Esophagus muscularis mucosa (tissue), 4 donors: ENCODE measurements at regions not wholly inside any gene's neighbourhood (a gene's known extent, or its start where the extent isn't known, plus 50 kb on each side); places are given as distances from the start of the nearest gene placed in this dataset.

Source experiments
- DNase-seq: peaks from one replicate; pipeline ENCODE4 v3.0.0-alpha.2; 2017; ENCODE audit errors: extremely low spot score
- H3K27ac ChIP-seq, 4 donors: fragments of 200-600 bp; sonication (generic); replicated peaks in 1 of 4; 1 replicate in 3 of 4; 2 replicates in 1 of 4; pipeline ENCODE4 v1.5.1; 2016 to 2019; ENCODE audit warnings: mild to moderate bottlenecking in 1 of 4
- H3K27me3 ChIP-seq, 4 donors: fragments of 200-600 bp; sonication (generic); one replicate each; pipeline versions ENCODE4 v1.5.1 to v1.6.0; 2016 to 2019
- H3K36me3 ChIP-seq, 4 donors: fragments of 200-600 bp; sonication (generic); one replicate each; pipeline ENCODE4 v1.5.1; 2016 to 2019
- H3K4me1 ChIP-seq, 4 donors: fragments of 200-600 bp; sonication (generic); one replicate each; pipeline ENCODE4 v1.5.1; 2016 to 2019
- H3K4me3 ChIP-seq, 4 donors: fragments of 200-600 bp; sonication (generic); 1 replicate in 2 of 4; 2 replicates in 2 of 4; pipeline ENCODE4 v1.5.1; 2016 to 2019; ENCODE audit warnings: mild to moderate bottlenecking in 4 of 4, moderate library complexity in 1 of 4
- H3K9me3 ChIP-seq, 4 donors: fragments of 200-600 bp; sonication (generic); 1 replicate in 3 of 4; 2 replicates in 1 of 4; pipeline ENCODE4 v1.5.1; 2016 to 2019
- CTCF ChIP-seq, 3 experiments: fragments of 200-600 bp in 2 of 3; fragments of 450-650 bp in 1 of 3; sonication (generic) in 2 of 3; IDR thresholded peaks; one replicate each; pipeline ENCODE4 v1.5.1; 2017 to 2019; ENCODE audit warnings: antibody characterized with exemption in 3 of 3, mild to moderate bottlenecking in 2 of 3, moderate library complexity in 1 of 3
- EP300 ChIP-seq: sonication (generic); formaldehyde crosslinking; IDR thresholded peaks from one replicate; pipeline ENCODE4 v1.6.1; 2017; ENCODE audit warnings: antibody characterized with exemption
- POLR2A ChIP-seq: fragments of 450-650 bp; IDR thresholded peaks from one replicate; pipeline ENCODE4 v1.6.1; 2017; ENCODE audit warnings: antibody characterized with exemption, moderate library complexity, mild to moderate bottlenecking, low read depth
- POLR2AphosphoS5 ChIP-seq, 2 donors: sonication (generic); formaldehyde crosslinking; IDR thresholded peaks; one replicate each; pipeline ENCODE4 v1.6.1; 2017; ENCODE audit warnings: antibody characterized with exemption in 2 of 2
- WGBS: methylation state at CpG from one replicate; pipeline ENCODE4 v1.1.5; 2018; 5-methylcytosine and 5-hydroxymethylcytosine counted together
- intact Hi-C: fragments of 100-400 bp; cut with DNase I; formaldehyde crosslinking; loops from one replicate; pipeline ENCODE4 v1.15.1; 2023

GRCh38 chr2:71934320-71934593 lies 213.4 kb downstream of the CYP26B1 start:
- peak; percentile 78 for DNase-seq
- Histone ChIP-seq H3K4me1 (peaks cover 0 to 3% (median 0%) of the 10 kb centered on the region in 4 donors), H3K27ac (no peak overlapping the region), H3K4me3 (no peak overlapping the region), H3K36me3 (no peaks in the 10 kb centered on the region), H3K27me3 (peaks cover 0 to 9% (median 0%) of the 10 kb centered on the region in 4 donors), H3K9me3 (no peaks in the 10 kb centered on the region)
- WGBS = 100% methylated on average over 2 of the region's 2 CpGs
- TF ChIP-seq EP300 = no peak
- TF ChIP-seq POLR2AphosphoS5 (IDR thresholded peaks at IDR 0.05) = no peak
- TF ChIP-seq CTCF (IDR thresholded peaks at IDR 0.05) = no peak
- no peak for TF ChIP-seq POLR2A
- intact Hi-C loops = no loop called here

- intact Hi-C loops = no loop called here
- no peaks in the 10 kb centered on the region for H3K9me3 ChIP-seq
- no peak overlapping the region for H3K27ac ChIP-seq
- DNase-seq = peak; percentile 89
- peaks cover 0 to 3% (median 0%) of the 10 kb centered on the region in 4 donors for H3K4me1 ChIP-seq
- peaks cover 0 to 9% (median 0%) of the 10 kb centered on the region in 4 donors for H3K27me3 ChIP-seq
- TF ChIP-seq POLR2AphosphoS5 (IDR thresholded peaks at IDR 0.05) (no peak), EP300 (no peak), POLR2A (no peak), CTCF (IDR thresholded peaks at IDR 0.05) (no peak)
- no peak overlapping the region for H3K4me3 ChIP-seq
- 64% methylated on average over 5 of the region's 8 CpGs for WGBS
- no peaks in the 10 kb centered on the region for H3K36me3 ChIP-seq
Measured at GRCh38 chr2:71933467-71934319, 214.0 kb downstream of the CYP26B1 start.

- Histone ChIP-seq H3K9me3 (no peaks in the 10 kb centered on the region), H3K36me3 (no peaks in the 10 kb centered on the region), H3K4me3 (no peak overlapping the region), H3K4me1 (peaks cover 0 to 3% (median 0%) of the 10 kb centered on the region in 4 donors), H3K27me3 (peaks cover 0 to 9% (median 0%) of the 10 kb centered on the region in 4 donors), H3K27ac (no peak overlapping the region)
- intact Hi-C loops = no loop called here
- DNase-seq = peak; percentile 90
- TF ChIP-seq EP300 = no peak
- TF ChIP-seq POLR2A = no peak
- TF ChIP-seq CTCF (IDR thresholded peaks at IDR 0.05) = no peak
- TF ChIP-seq POLR2AphosphoS5 (IDR thresholded peaks at IDR 0.05) = no peak
- WGBS = 78% methylated on average over 8 of the region's 13 CpGs
Measured at GRCh38 chr2:71932780-71933466, 214.7 kb downstream of the CYP26B1 start.

GRCh38 chr2:71932037-71932779 lies 215.5 kb downstream of the CYP26B1 start:
- Histone ChIP-seq H3K36me3 (no peaks in the 10 kb centered on the region), H3K4me1 (peaks cover 0 to 3% (median 0%) of the 10 kb centered on the region in 4 donors), H3K9me3 (no peaks in the 10 kb centered on the region), H3K27ac (no peak overlapping the region), H3K27me3 (peaks cover 0 to 9% (median 0%) of the 10 kb centered on the region in 4 donors), H3K4me3 (no peak overlapping the region)
- WGBS = 82% methylated on average over 11 of the region's 13 CpGs
- TF ChIP-seq POLR2A = no peak
- no peak for TF ChIP-seq EP300
- TF ChIP-seq POLR2AphosphoS5 (IDR thresholded peaks at IDR 0.05) = no peak
- TF ChIP-seq CTCF (IDR thresholded peaks at IDR 0.05) = no peak
- DNase-seq = peak; percentile 57
- intact Hi-C loops = no loop called here
